Right lobe of liver (tissue), 4 donors: ENCODE measurements at regions not wholly inside any gene's neighbourhood (a gene's known extent, or its start where the extent isn't known, plus 50 kb on each side); places are given as distances from the start of the nearest gene placed in this dataset.

Experiments
- CTCF ChIP-seq, 4 donors: fragments of 200-600 bp in 3 of 4; fragments of 450-650 bp in 1 of 4; IDR thresholded peaks; one replicate each; pipeline versions ENCODE4 v1.5.1 to v1.8.0; 2016 to 2022; ENCODE audit warnings: antibody characterized with exemption in 4 of 4, mild to moderate bottlenecking in 2 of 4
- POLR2A ChIP-seq: fragments of 450-650 bp; IDR thresholded peaks from one replicate; pipeline ENCODE4 v1.6.1; 2017; ENCODE audit warnings: antibody characterized with exemption, mild to moderate bottlenecking
- donor health status: DM: no; HTN: no; CAD: no.
- donor health status: DM: no; HTN: no; CAD: no.
- donor health status: DM: no; HTN: yes; CAD: no.

- no peak for TF ChIP-seq POLR2A
- TF ChIP-seq CTCF (IDR thresholded peaks at IDR 0.05): no peak
These were observed 55.3 kb upstream of the LY86 start for GRCh38 chr6:6533176-6533575.
